IMR-90 (cell line): ENCODE measurements at regions not wholly inside any gene's neighbourhood (a gene's known extent, or its start where the extent isn't known, plus 50 kb on each side); places are given as distances from the start of the nearest gene placed in this dataset.

Experiments used
- ATAC-seq: fragments of 200-7000 bp; cut with Tn5 transposase; 2 replicates; pipeline ENCODE4 v1.9.1; 2020; ENCODE audit warnings: low read depth, mild to moderate bottlenecking, moderate library complexity
- BruUV-seq: library from RNA; stranded (reverse); fragments of 400-500 nt; replicated peaks from 2 replicates; lab custom pipeline; 2021; lab: Mats Ljungman, UMichigan
- CTCF ChIA-PET: fragments of 300-600 bp; formaldehyde crosslinking; extraction: SDS; loops from one replicate; lab custom pipeline; 2021; ENCODE audit warnings: antibody characterized with exemption; lab: Yijun Ruan, JAX
- POLR2A ChIA-PET: fragments of 300-600 bp; sonication (Branson Sonifier 250); formaldehyde crosslinking; loops from one replicate; lab custom pipeline; 2022; ENCODE audit warnings: antibody characterized with exemption; ENCODE audit not compliant: unreplicated experiment; lab: Charles Lee
- DNase-seq: peaks from one replicate; pipeline ENCODE4 v3.0.0; 2013
- H2AFZ ChIP-seq: replicated peaks from 2 replicates; pipeline ENCODE3; 2013; ENCODE audit warnings: low read length, mild to moderate bottlenecking; ENCODE audit not compliant: poor library complexity
- H2AK5ac ChIP-seq: 2 replicates; pipeline ENCODE4 v1.6.1; 2013; ENCODE audit warnings: low read depth, low read length, inconsistent platforms
- H2AK9ac ChIP-seq: replicated peaks from 2 replicates; pipeline ENCODE3; 2013; ENCODE audit warnings: mild to moderate bottlenecking, low read depth, low read length, moderate library complexity; ENCODE audit not compliant: poor library complexity
- H2BK120ac ChIP-seq: 2 replicates; pipeline ENCODE4 v1.6.1; 2013; ENCODE audit warnings: low read depth, low read length, inconsistent platforms
- H2BK15ac ChIP-seq: 3 replicates; pipeline ENCODE4 v1.6.1; 2013; ENCODE audit warnings: low read depth, low read length, inconsistent platforms
- H2BK20ac ChIP-seq: 2 replicates; pipeline ENCODE4 v1.6.1; 2013; ENCODE audit warnings: low read depth, mild to moderate bottlenecking, inconsistent platforms, low read length, moderate library complexity
- H2BK5ac ChIP-seq: 2 replicates; pipeline ENCODE4 v1.6.1; 2013; ENCODE audit warnings: mild to moderate bottlenecking, low read depth, low read length, inconsistent platforms; ENCODE audit not compliant: poor library complexity, severe bottlenecking
- H3K14ac ChIP-seq: replicated peaks from 2 replicates; pipeline ENCODE4 v1.6.1; 2013; ENCODE audit warnings: low read depth, low read length, inconsistent platforms
- H3K18ac ChIP-seq: 2 replicates; pipeline ENCODE4 v1.6.1; 2013; ENCODE audit warnings: low read depth, low read length, control low read depth
- H3K23ac ChIP-seq: 2 replicates; pipeline ENCODE4 v1.6.1; 2013; ENCODE audit warnings: low read depth, low read length, inconsistent platforms
- H3K27ac ChIP-seq: 2 replicates; pipeline ENCODE4 v1.5.1; 2013; ENCODE audit warnings: mild to moderate bottlenecking, control low read depth, low read length; ENCODE audit not compliant: insufficient read depth
- H3K27me3 ChIP-seq: 2 replicates; pipeline ENCODE4 v1.6.1; 2013; ENCODE audit warnings: low read length; ENCODE audit not compliant: control insufficient read depth, insufficient read depth
- H3K36me3 ChIP-seq: 2 replicates; pipeline ENCODE4 v1.6.1; 2013; ENCODE audit warnings: low read length, mixed read lengths; ENCODE audit not compliant: control insufficient read depth, insufficient read depth
- H3K4ac ChIP-seq: 2 replicates; pipeline ENCODE4 v1.6.1; 2013; ENCODE audit warnings: low read depth, low read length, inconsistent platforms
- H3K4me1 ChIP-seq: 2 replicates; pipeline ENCODE4 v1.6.1; 2013; ENCODE audit warnings: low read length, mixed read lengths; ENCODE audit not compliant: control insufficient read depth, insufficient read depth
- H3K4me2 ChIP-seq: 2 replicates; pipeline ENCODE4 v1.6.1; 2013; ENCODE audit warnings: low read depth, mild to moderate bottlenecking, control low read depth, low read length, moderate library complexity
- H3K4me3 ChIP-seq: 2 replicates; pipeline ENCODE4 v1.5.1; 2013; ENCODE audit warnings: low read depth, mild to moderate bottlenecking, control low read depth, low read length, moderate library complexity; ENCODE audit not compliant: insufficient read depth
- H3K56ac ChIP-seq: 2 replicates; pipeline ENCODE4 v1.6.1; 2013; ENCODE audit warnings: low read length, inconsistent platforms; ENCODE audit not compliant: insufficient read depth; ENCODE audit errors: extremely low read depth
- H3K79me1 ChIP-seq, 2 experiments: 2 replicates each; pipeline ENCODE4 v1.6.1; 2013; ENCODE audit warnings: low read length in 2 of 2, inconsistent platforms in 1 of 2, low read depth in 1 of 2
- H3K9ac ChIP-seq: 2 replicates; pipeline ENCODE4 v1.6.1; 2013; ENCODE audit warnings: low read depth, low read length, control low read depth
- H3K9me1 ChIP-seq: 2 replicates; pipeline ENCODE4 v1.6.1; 2013; ENCODE audit warnings: low read length, inconsistent platforms; ENCODE audit not compliant: insufficient read depth
- H3K9me3 ChIP-seq: 2 replicates; pipeline ENCODE4 v1.6.1; 2013; ENCODE audit warnings: low read length; ENCODE audit not compliant: control insufficient read depth, insufficient read depth
- H4K20me1 ChIP-seq: 2 replicates; pipeline ENCODE4 v1.6.1; 2013; ENCODE audit warnings: low read length, inconsistent platforms; ENCODE audit not compliant: insufficient read depth
- H4K5ac ChIP-seq: 2 replicates; pipeline ENCODE4 v1.6.1; 2013; ENCODE audit warnings: mild to moderate bottlenecking, low read depth, low read length, control low read depth
- H4K8ac ChIP-seq, 2 experiments: 2 replicates each; pipeline ENCODE4 v1.6.1; 2013; ENCODE audit warnings: low read depth in 2 of 2, low read length in 2 of 2, control low read depth in 1 of 2, inconsistent platforms in 1 of 2
- H4K91ac ChIP-seq: 2 replicates; pipeline ENCODE4 v1.6.1; 2013; ENCODE audit warnings: low read depth, low read length, inconsistent platforms; ENCODE audit not compliant: insufficient read depth
- BHLHE40 ChIP-seq: fragments of 150-350 bp; IDR thresholded peaks from 2 replicates; pipeline ENCODE4 v1.6.1; 2016; ENCODE audit warnings: mild to moderate bottlenecking, low read depth, low read length
- CEBPB ChIP-seq: IDR thresholded peaks from 2 replicates; pipeline ENCODE4 v1.6.1; 2012; ENCODE audit warnings: low read depth, low read length, improper control_type of control experiment
- CHD1 ChIP-seq: IDR thresholded peaks from 2 replicates; pipeline ENCODE4 v1.6.1; 2012; ENCODE audit warnings: low read depth, low read length, improper control_type of control experiment
- ELK1 ChIP-seq: fragments of 150-350 bp; IDR thresholded peaks from 2 replicates; pipeline ENCODE4 v1.6.1; 2016; ENCODE audit warnings: low read depth, mild to moderate bottlenecking, low read length, moderate library complexity, borderline replicate concordance
- FOS ChIP-seq: fragments of 150-350 bp; IDR thresholded peaks from 2 replicates; pipeline ENCODE4 v1.6.1; 2016; ENCODE audit warnings: low read depth, low read length
- MAFK ChIP-seq: IDR thresholded peaks from 2 replicates; pipeline ENCODE4 v1.6.1; 2012; ENCODE audit warnings: low read depth, low read length, improper control_type of control experiment
- MAZ ChIP-seq: IDR thresholded peaks from 2 replicates; pipeline ENCODE4 v1.6.1; 2012; ENCODE audit warnings: low read depth, mild to moderate bottlenecking, low read length, improper control_type of control experiment, moderate library complexity, borderline replicate concordance
- MXI1 ChIP-seq: IDR thresholded peaks from 2 replicates; pipeline ENCODE4 v1.6.1; 2012; ENCODE audit warnings: low read depth, mild to moderate bottlenecking, low read length, moderate library complexity, borderline replicate concordance
- POLR2A ChIP-seq: IDR thresholded peaks from 2 replicates; pipeline ENCODE4 v1.6.1; 2012; ENCODE audit warnings: mild to moderate bottlenecking, low read depth, low read length
- RAD21 ChIP-seq: IDR thresholded peaks from 2 replicates; pipeline ENCODE4 v1.6.1; 2012; ENCODE audit warnings: low read length, improper control_type of control experiment
- RCOR1 ChIP-seq: IDR thresholded peaks from 2 replicates; pipeline ENCODE4 v1.6.1; 2012; ENCODE audit warnings: mild to moderate bottlenecking, low read length, improper control_type of control experiment; ENCODE audit not compliant: insufficient replicate concordance
- RFX5 ChIP-seq: IDR thresholded peaks from 2 replicates; pipeline ENCODE4 v1.8.0; 2012; ENCODE audit warnings: low read depth, mild to moderate bottlenecking, low read length, moderate library complexity
- SMC3 ChIP-seq: fragments of 150-350 bp; IDR thresholded peaks from 2 replicates; pipeline ENCODE4 v1.6.1; 2016; ENCODE audit warnings: low read depth, mild to moderate bottlenecking, antibody characterized with exemption, low read length, moderate library complexity
- USF2 ChIP-seq: fragments of 150-350 bp; IDR thresholded peaks from 2 replicates; pipeline ENCODE4 v1.6.1; 2017; ENCODE audit warnings: mild to moderate bottlenecking, antibody characterized with exemption, low read length, low read depth
- WGBS, 2 experiments: methylation state at CpG; one replicate each; pipeline versions ENCODE4 v1.1.5 to v1.1.7; 2013; ENCODE audit warnings: missing lambda C conversion rate in 2 of 2; ENCODE audit not compliant: insufficient read length in 1 of 2; ENCODE audit errors: extremely low coverage in 2 of 2; 5-methylcytosine and 5-hydroxymethylcytosine counted together
- dilution Hi-C: fragments of 300-500 bp; cut with HindIII; formaldehyde crosslinking; loops from one replicate; pipeline ENCODE4 v1.14.3; 2018; ENCODE audit warnings: low sequenced_read_pairs; ENCODE audit not compliant: unreplicated experiment
- in situ Hi-C: fragments of 300-500 bp; cut with MboI; formaldehyde crosslinking; loops from 3 replicates; pipeline ENCODE4 v1.14.3; 2019; ENCODE audit warnings: low sequenced_read_pairs, inconsistent platforms, mixed read lengths
- intact Hi-C: fragments of 100-400 bp; cut with micrococcal nuclease; formaldehyde crosslinking; loops from 2 replicates; pipeline ENCODE4 v1.10.0; 2022

- TF ChIP-seq MXI1 (no peak), CHD1 (no peak)
Observed at GRCh38 chr20:50403565-50404418, 106.4 kb upstream of the PTPN1 start (continued).

- Histone ChIP-seq H3K18ac (no peak overlapping the region), H2BK15ac (no peak overlapping the region), H2AK9ac (no peak overlapping the region), H3K9me3 (no peaks in the 10 kb centered on the region), H3K4ac (no peak overlapping the region), H4K8ac (no peak overlapping the region), H2BK20ac (no peak overlapping the region), H2AK5ac (no peak overlapping the region), H3K27me3 (peaks cover 13% of the 10 kb centered on the region), H3K4me3 (no peak overlapping the region), H3K9ac (no peak overlapping the region), H3K4me1 (peaks cover 13% of the 10 kb centered on the region), H4K91ac (no peak overlapping the region; the same call in 1 of the 2 replicates), H3K4me2 (no peak overlapping the region), H3K14ac (no peak overlapping the region), H2AFZ (no peak overlapping the region), H4K5ac (no peak overlapping the region), H3K36me3 (no peaks in the 10 kb centered on the region), H2BK5ac (no peak overlapping the region), H3K23ac (no peak overlapping the region), H4K20me1 (no peaks in the 10 kb centered on the region), H3K27ac (no peak overlapping the region), H3K9me1 (peaks cover under 1% of the 10 kb centered on the region; the same call in 1 of the 2 replicates), H3K56ac (no peak overlapping the region), H2BK120ac (no peak overlapping the region), H3K79me1 (no peaks in the 10 kb centered on the region)
- in situ Hi-C loops (no loop called here), dilution Hi-C loops (no loop called here), intact Hi-C loops (loop anchor here (5.0 kb wide), 1 partner anchor 58 kb away; no protein-coding TSS in a partner anchor)
- no TSS peak for BruUV-seq
- POLR2A ChIA-PET: no interaction called here
- DNase-seq (no peak), ATAC-seq (no peak)
- 64% methylated on average over 4 of the region's 9 CpGs; no CpG with 5 or more reads in 1 of the 2 experiments for WGBS, 2 experiments
- CTCF ChIA-PET: no interaction called here
- TF ChIP-seq RFX5 (no peak), SMC3 (no peak), MAZ (no peak), USF2 (no peak), CEBPB (no peak), MAFK (no peak), CHD1 (no peak), ELK1 (no peak), RAD21 (no peak), RCOR1 (no peak), POLR2A (no peak), FOS (no peak), MXI1 (no peak), BHLHE40 (no peak)
Observed at GRCh38 chr20:50404419-50405234, 105.6 kb upstream of the PTPN1 start.
